ENCODE measurements at regions not wholly inside any gene's neighbourhood (a gene's known extent, or its start where the extent isn't known, plus 50 kb on each side); places are given as distances from the start of the nearest gene placed in this dataset.

- WGBS (ENCODE audit: low lambda C conversion rate, missing lambda C conversion rate), result 94% methylated on average over 3 of the region's 3 CpGs
- no peaks in the 10 kb centered on the region for H3K9me2 ChIP-seq (replicated peaks; ENCODE audit: insufficient read depth)
- no peak overlapping the region for H2AFZ ChIP-seq
Observed at GRCh38 chr10:10897400-10897799, 120.3 kb upstream of the CELF2 start.

GRCh38 chr10:10901906-10902305, 115.8 kb upstream of the CELF2 start:
- Histone ChIP-seq H3K4me3 (no peak overlapping the region), H3K36me3 (replicated peaks; ENCODE audit: insufficient read depth, low read depth) (no peaks in the 10 kb centered on the region), H3K4me2 (no peak overlapping the region), H3K4me1 (ENCODE audit: insufficient read depth) (no peaks in the 10 kb centered on the region), H4K20me1 (ENCODE audit: insufficient read depth, poor library complexity, severe bottlenecking) (no peaks in the 10 kb centered on the region), H3K9me3 (ENCODE audit: low read depth) (no peaks in the 10 kb centered on the region), H3K9me2 (replicated peaks; ENCODE audit: insufficient read depth) (no peaks in the 10 kb centered on the region), H2AFZ (no peak overlapping the region), H3K79me2 (no peaks in the 10 kb centered on the region), H3K27me3 (no peaks in the 10 kb centered on the region), H3K27ac (no peak overlapping the region)
- WGBS (ENCODE audit: low lambda C conversion rate, missing lambda C conversion rate), result 84% methylated on average over 3 of the region's 3 CpGs
- no peak for DNase-seq (ENCODE audit: low spot score)
- TF ChIP-seq EZH2 (IDR thresholded peaks at IDR 0.05; ENCODE audit: borderline replicate concordance) (no peak), EZH2phosphoT487 (IDR thresholded peaks at IDR 0.05; ENCODE audit: low read depth, severe bottlenecking, unreplicated experiment) (no peak), CTCF (IDR thresholded peaks at IDR 0.05; ENCODE audit: poor library complexity) (no peak)

More at GRCh38 chr10:10897400-10897799, 120.3 kb upstream of the CELF2 start:
- H3K4me3 ChIP-seq, result no peak overlapping the region
- H3K4me1 ChIP-seq (ENCODE audit: insufficient read depth), result peaks cover 1% of the 10 kb centered on the region
- H3K9me3 ChIP-seq (ENCODE audit: low read depth), result no peaks in the 10 kb centered on the region
- no peak overlapping the region for H3K27ac ChIP-seq
- no peaks in the 10 kb centered on the region for H4K20me1 ChIP-seq (ENCODE audit: insufficient read depth, poor library complexity, severe bottlenecking)
- TF ChIP-seq EZH2phosphoT487 (IDR thresholded peaks at IDR 0.05; ENCODE audit: low read depth, severe bottlenecking, unreplicated experiment) (no peak), CTCF (IDR thresholded peaks at IDR 0.05; ENCODE audit: poor library complexity) (no peak), EZH2 (IDR thresholded peaks at IDR 0.05; ENCODE audit: borderline replicate concordance) (no peak)
- no peaks in the 10 kb centered on the region for H3K27me3 ChIP-seq
- H3K79me2 ChIP-seq, result no peaks in the 10 kb centered on the region
- no peaks in the 10 kb centered on the region for H3K36me3 ChIP-seq (replicated peaks; ENCODE audit: insufficient read depth, low read depth)
- H3K4me2 ChIP-seq, result no peak overlapping the region
- DNase-seq (ENCODE audit: low spot score), result no peak

- no peak for DNase-seq (ENCODE audit: low spot score)
- no peaks in the 10 kb centered on the region for H3K4me1 ChIP-seq (ENCODE audit: insufficient read depth)
- H2AFZ ChIP-seq, result no peak overlapping the region
- no peaks in the 10 kb centered on the region for H3K9me2 ChIP-seq (replicated peaks; ENCODE audit: insufficient read depth)
- no peak overlapping the region for H3K27ac ChIP-seq
- H3K4me2 ChIP-seq, result no peak overlapping the region
- no peak for TF ChIP-seq CTCF (IDR thresholded peaks at IDR 0.05; ENCODE audit: poor library complexity)
- no peak for TF ChIP-seq EZH2phosphoT487 (IDR thresholded peaks at IDR 0.05; ENCODE audit: low read depth, severe bottlenecking, unreplicated experiment)
- TF ChIP-seq EZH2 (IDR thresholded peaks at IDR 0.05; ENCODE audit: borderline replicate concordance), result no peak
- H4K20me1 ChIP-seq (ENCODE audit: insufficient read depth, poor library complexity, severe bottlenecking), result no peaks in the 10 kb centered on the region
- H3K36me3 ChIP-seq (replicated peaks; ENCODE audit: insufficient read depth, low read depth), result no peaks in the 10 kb centered on the region
- no peak overlapping the region for H3K4me3 ChIP-seq
- no peaks in the 10 kb centered on the region for H3K79me2 ChIP-seq
- WGBS (ENCODE audit: low lambda C conversion rate, missing lambda C conversion rate), result 65% methylated on average over 2 of the region's 2 CpGs
- no peaks in the 10 kb centered on the region for H3K27me3 ChIP-seq
- no peaks in the 10 kb centered on the region for H3K9me3 ChIP-seq (ENCODE audit: low read depth)
Observed at GRCh38 chr10:10902951-10903350, 114.7 kb upstream of the CELF2 start.

- Histone ChIP-seq H3K4me2 (no peak overlapping the region), H2AFZ (no peak overlapping the region), H4K20me1 (ENCODE audit: insufficient read depth, poor library complexity, severe bottlenecking) (no peaks in the 10 kb centered on the region), H3K27me3 (no peaks in the 10 kb centered on the region), H3K36me3 (replicated peaks; ENCODE audit: insufficient read depth, low read depth) (no peaks in the 10 kb centered on the region), H3K27ac (no peak overlapping the region), H3K79me2 (no peaks in the 10 kb centered on the region), H3K9me3 (ENCODE audit: low read depth) (no peaks in the 10 kb centered on the region), H3K9me2 (replicated peaks; ENCODE audit: insufficient read depth) (no peaks in the 10 kb centered on the region), H3K4me3 (no peak overlapping the region), H3K4me1 (ENCODE audit: insufficient read depth) (no peaks in the 10 kb centered on the region)
- 100% methylated on average over 2 of the region's 2 CpGs for WGBS (ENCODE audit: low lambda C conversion rate, missing lambda C conversion rate)
- TF ChIP-seq CTCF (IDR thresholded peaks at IDR 0.05; ENCODE audit: poor library complexity) (no peak), EZH2 (IDR thresholded peaks at IDR 0.05; ENCODE audit: borderline replicate concordance) (no peak), EZH2phosphoT487 (IDR thresholded peaks at IDR 0.05; ENCODE audit: low read depth, severe bottlenecking, unreplicated experiment) (no peak)
- DNase-seq (ENCODE audit: low spot score), result no peak
Observed at GRCh38 chr10:10903620-10904019, 114.1 kb upstream of the CELF2 start.
